ENCODE measurements at regions not wholly inside any gene's neighbourhood (a gene's known extent, or its start where the extent isn't known, plus 50 kb on each side); places are given as distances from the start of the nearest gene placed in this dataset.

DNA sequence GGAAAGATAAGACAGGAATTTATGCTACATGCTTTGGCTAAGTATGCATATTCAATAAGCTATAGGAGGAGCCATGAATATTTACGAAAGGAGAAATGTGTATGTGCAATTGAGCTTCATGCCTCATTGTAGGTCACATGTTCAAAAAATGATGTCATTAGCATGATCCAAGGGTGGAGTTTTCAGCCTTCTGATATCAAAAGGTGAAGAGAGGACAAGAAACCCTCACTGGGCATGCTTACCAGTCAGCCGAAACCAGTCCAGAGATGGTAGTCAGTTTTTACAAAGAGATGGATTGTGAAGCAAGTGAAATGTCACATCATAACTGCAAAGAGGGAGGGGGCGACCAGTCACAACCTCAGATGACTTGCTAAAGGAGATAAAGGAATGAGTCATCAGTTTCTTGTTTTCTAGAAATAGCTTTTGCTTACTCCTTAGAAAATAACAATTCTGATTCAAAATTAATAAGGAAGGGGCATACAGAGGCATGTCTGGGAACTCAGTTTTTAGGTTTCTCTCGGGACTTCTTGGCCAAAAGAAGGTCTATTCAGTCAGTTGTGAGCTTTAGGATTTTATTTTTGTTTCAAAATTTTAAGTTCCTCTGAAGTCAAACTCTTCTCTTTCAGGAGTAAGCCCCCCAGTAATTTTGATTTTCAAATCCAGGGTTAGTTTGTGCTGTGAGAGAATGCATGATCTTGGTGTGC, 1067.8 kb upstream of the EDIL3 start:
- intact Hi-C loops (cut with DNase I; ENCODE audit: low total_unique reads), result no loop called here
- WGBS, 5 donors, result 84 to 90% (median 87%) methylated on average over 4 of the region's 4 CpGs

DNA sequence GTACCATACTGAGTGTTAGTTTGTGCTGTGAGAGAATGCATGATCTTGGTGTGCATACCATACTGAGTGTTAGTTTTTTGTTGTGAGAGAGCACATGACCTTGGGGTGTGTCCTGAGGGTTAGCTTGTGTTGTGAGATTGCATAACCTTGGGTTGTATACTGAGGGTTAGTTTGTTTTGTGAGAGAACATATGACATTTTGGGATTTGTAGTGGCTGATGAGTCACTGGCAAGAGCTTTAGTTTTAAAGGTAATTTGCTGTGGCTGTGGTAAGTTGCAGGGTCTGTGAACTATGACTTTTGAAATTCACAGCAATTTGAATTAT, 1068.3 kb upstream of the EDIL3 start:
- no peak for DNase-seq
- Histone ChIP-seq H3K4me1 (no peaks in the 10 kb centered on the region), H3K27ac (no peak overlapping the region), H3K27me3 (no peaks in the 10 kb centered on the region), H3K9me3 (no peaks in the 10 kb centered on the region), H3K4me3 (no peak overlapping the region), H3K36me3 (no peaks in the 10 kb centered on the region)
- intact Hi-C loops (cut with DNase I; ENCODE audit: low total_unique reads), result no loop called here
- no peak for TF ChIP-seq EP300 (IDR thresholded peaks at IDR 0.05)

More for the DNA sequence above, 1067.8 kb upstream of the EDIL3 start:
- Histone ChIP-seq H3K4me3 (no peak overlapping the region), H3K36me3 (no peaks in the 10 kb centered on the region), H3K4me1 (no peaks in the 10 kb centered on the region), H3K27ac (no peak overlapping the region), H3K9me3 (no peaks in the 10 kb centered on the region), H3K27me3 (no peaks in the 10 kb centered on the region)
- DNase-seq, result no peak
- TF ChIP-seq POLR2AphosphoS5 (IDR thresholded peaks at IDR 0.05) (no peak), POLR2A (IDR thresholded peaks at IDR 0.05) (no peak), EP300 (IDR thresholded peaks at IDR 0.05) (no peak)
- TF ChIP-seq, protein P1, sequence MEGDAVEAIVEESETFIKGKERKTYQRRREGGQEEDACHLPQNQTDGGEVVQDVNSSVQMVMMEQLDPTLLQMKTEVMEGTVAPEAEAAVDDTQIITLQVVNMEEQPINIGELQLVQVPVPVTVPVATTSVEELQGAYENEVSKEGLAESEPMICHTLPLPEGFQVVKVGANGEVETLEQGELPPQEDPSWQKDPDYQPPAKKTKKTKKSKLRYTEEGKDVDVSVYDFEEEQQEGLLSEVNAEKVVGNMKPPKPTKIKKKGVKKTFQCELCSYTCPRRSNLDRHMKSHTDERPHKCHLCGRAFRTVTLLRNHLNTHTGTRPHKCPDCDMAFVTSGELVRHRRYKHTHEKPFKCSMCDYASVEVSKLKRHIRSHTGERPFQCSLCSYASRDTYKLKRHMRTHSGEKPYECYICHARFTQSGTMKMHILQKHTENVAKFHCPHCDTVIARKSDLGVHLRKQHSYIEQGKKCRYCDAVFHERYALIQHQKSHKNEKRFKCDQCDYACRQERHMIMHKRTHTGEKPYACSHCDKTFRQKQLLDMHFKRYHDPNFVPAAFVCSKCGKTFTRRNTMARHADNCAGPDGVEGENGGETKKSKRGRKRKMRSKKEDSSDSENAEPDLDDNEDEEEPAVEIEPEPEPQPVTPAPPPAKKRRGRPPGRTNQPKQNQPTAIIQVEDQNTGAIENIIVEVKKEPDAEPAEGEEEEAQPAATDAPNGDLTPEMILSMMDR (IDR thresholded peaks at IDR 0.05), result no peak

DNA sequence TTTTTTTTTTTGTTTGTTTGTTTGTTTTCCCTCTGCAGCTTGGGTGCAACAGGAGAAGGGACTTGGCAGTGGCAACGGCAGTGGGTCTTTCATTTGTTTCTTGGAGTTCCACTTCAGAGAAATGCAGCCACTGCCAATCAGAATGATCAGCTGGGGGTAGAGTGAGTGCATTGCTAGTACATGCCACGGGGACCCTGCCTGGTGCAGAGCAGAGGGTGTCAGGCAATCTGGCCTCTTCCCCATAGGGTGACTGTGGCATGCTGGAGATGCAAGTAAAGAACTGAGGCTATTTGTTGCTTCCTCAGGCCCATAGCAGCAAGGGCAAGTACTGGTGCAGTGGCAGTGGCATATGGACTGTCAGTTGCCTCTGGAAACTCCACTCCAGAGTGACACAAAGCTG, 1073.6 kb upstream of the EDIL3 start:
- intact Hi-C loops (cut with DNase I; ENCODE audit: low total_unique reads), result no loop called here
- Histone ChIP-seq H3K9me3 (peaks cover 0 to 5% (median 0%) of the 10 kb centered on the region in 4 donors), H3K27me3 (no peaks in the 10 kb centered on the region), H3K4me1 (no peaks in the 10 kb centered on the region), H3K4me3 (no peak overlapping the region), H3K27ac (no peak overlapping the region), H3K36me3 (no peaks in the 10 kb centered on the region)
- no peak for DNase-seq
- no peak for TF ChIP-seq POLR2A (IDR thresholded peaks at IDR 0.05)
- no peak for TF ChIP-seq EP300 (IDR thresholded peaks at IDR 0.05)
- no peak for TF ChIP-seq POLR2AphosphoS5 (IDR thresholded peaks at IDR 0.05)
- TF ChIP-seq, protein P1 (IDR thresholded peaks at IDR 0.05), result no peak
- 56 to 88% (median 65%) methylated on average over 2 of the region's 2 CpGs for WGBS, 5 donors

DNA sequence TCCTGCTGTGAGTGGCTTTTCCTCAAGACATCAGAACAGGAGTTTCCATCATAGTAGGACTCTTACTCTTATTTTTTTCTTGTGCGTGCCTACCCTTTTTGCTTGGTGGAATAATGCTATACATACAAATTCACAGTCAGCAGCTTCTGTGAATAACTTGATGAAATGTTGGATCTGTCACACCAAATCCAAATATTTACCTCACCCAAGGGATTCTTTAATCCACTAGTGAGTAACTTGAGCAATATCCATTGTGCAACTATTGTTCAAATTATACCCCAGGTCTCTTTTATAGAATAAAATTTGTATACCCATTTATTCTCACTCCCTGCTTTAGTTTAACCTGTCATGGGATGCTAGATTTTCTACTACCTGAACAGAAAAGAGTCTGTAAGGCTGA, 1078.3 kb upstream of the EDIL3 start:
- no peaks in the 10 kb centered on the region for H3K4me1 ChIP-seq
- intact Hi-C loops (cut with DNase I; ENCODE audit: low total_unique reads), result no loop called here
- no peaks in the 10 kb centered on the region for H3K36me3 ChIP-seq
- no peak for DNase-seq
- no peak overlapping the region for H3K27ac ChIP-seq
- no peak overlapping the region for H3K4me3 ChIP-seq
- H3K9me3 ChIP-seq, result peaks cover 0 to 13% (median 5%) of the 10 kb centered on the region in 4 donors
- H3K27me3 ChIP-seq, result no peaks in the 10 kb centered on the region
- WGBS, 5 donors, result 75 to 91% (median 87%) methylated on average over 1 of the region's 1 CpG
- TF ChIP-seq, protein P1 (IDR thresholded peaks at IDR 0.05), result no peak
- TF ChIP-seq POLR2A (IDR thresholded peaks at IDR 0.05), result no peak
- TF ChIP-seq EP300 (IDR thresholded peaks at IDR 0.05), result no peak
- TF ChIP-seq POLR2AphosphoS5 (IDR thresholded peaks at IDR 0.05), result no peak

DNA sequence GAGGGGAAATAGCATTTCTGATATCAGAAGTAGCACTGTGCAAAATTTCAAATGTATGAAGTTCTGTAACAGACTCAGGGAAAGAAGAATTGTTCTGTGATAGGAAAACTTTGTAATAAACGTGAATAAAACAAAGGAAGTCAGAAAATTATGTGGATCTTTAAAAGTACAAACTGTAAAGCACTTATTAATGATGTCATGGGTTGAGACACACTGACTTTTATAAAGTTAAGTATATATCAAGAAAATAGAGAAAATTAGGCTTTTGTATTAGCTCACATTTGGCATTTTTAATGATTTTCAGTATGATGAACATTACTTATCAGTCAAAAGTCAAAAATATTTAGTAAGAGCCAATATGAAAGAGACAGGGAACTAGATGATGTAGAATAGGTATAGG, 1081.7 kb upstream of the EDIL3 start:
- H3K9me3 ChIP-seq, result peaks cover 0 to 22% (median 11%) of the 10 kb centered on the region in 4 donors
- H3K4me3 ChIP-seq, result no peak overlapping the region
- no peak overlapping the region for H3K27ac ChIP-seq
- intact Hi-C loops (cut with DNase I; ENCODE audit: low total_unique reads), result no loop called here
- no peaks in the 10 kb centered on the region for H3K4me1 ChIP-seq
- TF ChIP-seq, protein P1 (IDR thresholded peaks at IDR 0.05), result no peak
- TF ChIP-seq EP300 (IDR thresholded peaks at IDR 0.05) (no peak), POLR2A (IDR thresholded peaks at IDR 0.05) (no peak), POLR2AphosphoS5 (IDR thresholded peaks at IDR 0.05) (no peak)
- H3K36me3 ChIP-seq, result no peaks in the 10 kb centered on the region
- 46 to 65% (median 48%) methylated on average over 1 of the region's 1 CpG for WGBS, 5 donors
- no peak for DNase-seq
- H3K27me3 ChIP-seq, result no peaks in the 10 kb centered on the region

Data from stomach (tissue), 8 donors.